Mesenchymal stem cell (in vitro differentiated cells and primary cell): ENCODE measurements at regions not wholly inside any gene's neighbourhood (a gene's known extent, or its start where the extent isn't known, plus 50 kb on each side); places are given as distances from the start of the nearest gene placed in this dataset.

ENCODE experiments used
- DNase-seq: peaks from one replicate; pipeline ENCODE4 v3.0.0-alpha.2; 2013
- H2AFZ ChIP-seq: one replicate; pipeline ENCODE4 v1.6.1; 2013; ENCODE audit warnings: low read depth, mild to moderate bottlenecking, control low read depth, inconsistent platforms, low read length, moderate library complexity
- H2AK5ac ChIP-seq: 2 replicates; pipeline ENCODE4 v1.6.1; 2013; ENCODE audit warnings: low read length, moderate library complexity, mild to moderate bottlenecking, inconsistent platforms; ENCODE audit not compliant: severe bottlenecking
- H2BK120ac ChIP-seq: one replicate; pipeline ENCODE4 v1.6.1; 2013; ENCODE audit warnings: low read depth, mild to moderate bottlenecking, inconsistent platforms, low read length, moderate library complexity
- H2BK12ac ChIP-seq, 2 experiments: one replicate each; pipeline ENCODE4 v1.6.1; 2013; ENCODE audit warnings: inconsistent platforms in 2 of 2, low read length in 2 of 2, mild to moderate bottlenecking in 2 of 2, moderate library complexity in 2 of 2, control low read depth in 1 of 2
- H2BK15ac ChIP-seq: one replicate; pipeline ENCODE4 v1.6.1; 2013; ENCODE audit warnings: mild to moderate bottlenecking, low read depth, inconsistent platforms; ENCODE audit not compliant: poor library complexity, severe bottlenecking
- H2BK5ac ChIP-seq: 2 replicates; pipeline ENCODE4 v1.6.1; 2013; ENCODE audit warnings: low read depth, mild to moderate bottlenecking, low read length, control low read depth, inconsistent platforms; ENCODE audit not compliant: poor library complexity, severe bottlenecking
- H3K14ac ChIP-seq, 2 experiments: one replicate each; pipeline ENCODE4 v1.6.1; 2013; ENCODE audit warnings: inconsistent platforms in 2 of 2, low read length in 2 of 2, control low read depth in 1 of 2, mild to moderate bottlenecking in 1 of 2, moderate library complexity in 1 of 2
- H3K18ac ChIP-seq, 2 experiments: one replicate each; pipeline ENCODE4 v1.6.1; 2013; ENCODE audit warnings: inconsistent platforms in 2 of 2, low read length in 2 of 2, control low read depth in 1 of 2, low read depth in 1 of 2, mild to moderate bottlenecking in 1 of 2
- H3K23ac ChIP-seq, 2 experiments: one replicate each; pipeline ENCODE4 v1.6.1; 2013; ENCODE audit warnings: inconsistent platforms in 2 of 2, low read length in 2 of 2, mild to moderate bottlenecking in 2 of 2, moderate library complexity in 2 of 2, control low read depth in 1 of 2
- H3K27ac ChIP-seq: 2 replicates; pipeline ENCODE4 v1.5.1; 2013; ENCODE audit warnings: mild to moderate bottlenecking, moderate library complexity, low read length, control low read depth, inconsistent platforms; ENCODE audit not compliant: poor library complexity, severe bottlenecking
- H3K27me3 ChIP-seq, 2 experiments: 2 replicates each; pipeline versions ENCODE4 v1.6.1 to v1.7.0; 2013; ENCODE audit warnings: low read length in 2 of 2, mild to moderate bottlenecking in 2 of 2, moderate library complexity in 2 of 2, control low read depth in 1 of 2, inconsistent platforms in 1 of 2; ENCODE audit not compliant: control insufficient read depth in 1 of 2, insufficient read depth in 1 of 2
- H3K36me3 ChIP-seq, 2 experiments: 2 replicates each; pipeline versions ENCODE4 v1.6.1 to v1.7.0; 2013; ENCODE audit warnings: low read length in 2 of 2, control low read depth in 1 of 2, inconsistent platforms in 1 of 2, low read depth in 1 of 2, mild to moderate bottlenecking in 1 of 2; ENCODE audit not compliant: insufficient read depth in 2 of 2, control insufficient read depth in 1 of 2
- H3K4ac ChIP-seq, 2 experiments: one replicate each; pipeline ENCODE4 v1.6.1; 2013; ENCODE audit warnings: inconsistent platforms in 2 of 2, low read length in 2 of 2, mild to moderate bottlenecking in 2 of 2, moderate library complexity in 2 of 2, control low read depth in 1 of 2, low read depth in 1 of 2
- H3K4me1 ChIP-seq: 2 replicates; pipeline ENCODE4 v1.6.1; 2013; ENCODE audit warnings: low read depth, low read length, control low read depth; ENCODE audit not compliant: control insufficient read depth, insufficient read depth
- H3K4me2 ChIP-seq: 2 replicates; pipeline ENCODE4 v1.6.1; 2013; ENCODE audit warnings: low read length, mild to moderate bottlenecking, inconsistent platforms; ENCODE audit not compliant: poor library complexity, severe bottlenecking
- H3K4me3 ChIP-seq, 2 experiments: 2 replicates each; pipeline versions ENCODE4 v1.5.1 to v1.7.0; 2013; ENCODE audit warnings: low read length in 2 of 2, mild to moderate bottlenecking in 2 of 2, control low read depth in 1 of 2, low read depth in 1 of 2; ENCODE audit not compliant: insufficient read depth in 1 of 2
- H3K79me1 ChIP-seq: replicated peaks from 2 replicates; pipeline ENCODE4 v1.6.1; 2013; ENCODE audit warnings: mild to moderate bottlenecking, control low read depth, low read length, inconsistent platforms; ENCODE audit not compliant: poor library complexity, severe bottlenecking
- H3K9ac ChIP-seq: 2 replicates; pipeline ENCODE4 v1.7.0; 2013; ENCODE audit warnings: mild to moderate bottlenecking, low read length, moderate library complexity
- H3K9me3 ChIP-seq: 2 replicates; pipeline ENCODE4 v1.7.0; 2013; ENCODE audit warnings: mild to moderate bottlenecking, low read length; ENCODE audit not compliant: control insufficient read depth
- H4K8ac ChIP-seq: one replicate; pipeline ENCODE4 v1.6.1; 2013; ENCODE audit warnings: inconsistent platforms, mild to moderate bottlenecking, low read length, moderate library complexity
- H4K91ac ChIP-seq: one replicate; pipeline ENCODE4 v1.6.1; 2013; ENCODE audit warnings: mild to moderate bottlenecking, low read length, inconsistent platforms
- WGBS: methylation state at CpG from one replicate; pipeline ENCODE4 v1.1.7; 2013; ENCODE audit warnings: mixed read lengths; 5-methylcytosine and 5-hydroxymethylcytosine counted together

- Histone ChIP-seq H3K27ac (no peak overlapping the region), H3K23ac (no peak overlapping the region), H2BK5ac (no peak overlapping the region), H3K9ac (no peak overlapping the region), H3K4ac (no peak overlapping the region), H3K14ac (no peak overlapping the region), H4K8ac (no peak overlapping the region), H2BK120ac (no peak overlapping the region), H3K4me3 (no peak overlapping the region), H3K18ac (no peak overlapping the region), H3K9me3 (peaks cover 19% of the 10 kb centered on the region), H3K4me2 (no peak overlapping the region), H4K91ac (no peak overlapping the region), H2BK12ac (no peak overlapping the region), H3K4me1 (no peaks in the 10 kb centered on the region), H3K79me1 (no peaks in the 10 kb centered on the region), H3K36me3 (no peaks in the 10 kb centered on the region), H2BK15ac (no peak overlapping the region), H3K27me3 (no peaks in the 10 kb centered on the region), H2AK5ac (no peak overlapping the region), H2AFZ (no peak overlapping the region)
- WGBS: 89% methylated on average over 1 of the region's 3 CpGs
- no peak for DNase-seq
Observed at GRCh38 chr10:3361640-3362039, 189.1 kb upstream of the PITRM1 start.

- H3K9me3 ChIP-seq: peaks cover 22% of the 10 kb centered on the region
- WGBS: no CpG with 5 or more reads among the region's 4 CpGs
- no peak overlapping the region for H3K23ac ChIP-seq
Observed at GRCh38 chr10:3357737-3358136, 185.2 kb upstream of the PITRM1 start.

GRCh38 chr10:3355536-3355935 is 183.0 kb upstream of the PITRM1 start:
- H3K4me3 ChIP-seq: no peak overlapping the region
- H3K36me3 ChIP-seq: no peaks in the 10 kb centered on the region
- H3K4me1 ChIP-seq: no peaks in the 10 kb centered on the region
- no peak overlapping the region for H3K18ac ChIP-seq
- H2BK120ac ChIP-seq: no peak overlapping the region
- H3K4me2 ChIP-seq: no peak overlapping the region
- H3K9ac ChIP-seq: no peak overlapping the region
- no peak overlapping the region for H2BK15ac ChIP-seq
- DNase-seq: no peak
- H2AK5ac ChIP-seq: no peak overlapping the region
- no peak overlapping the region for H2BK5ac ChIP-seq
- no peak overlapping the region for H3K14ac ChIP-seq
- H3K4ac ChIP-seq: no peak overlapping the region
- H4K8ac ChIP-seq: no peak overlapping the region
- H3K23ac ChIP-seq: no peak overlapping the region
- H3K9me3 ChIP-seq: peaks cover 10% of the 10 kb centered on the region
- peaks cover 0 to 10% of the 10 kb centered on the region in 2 experiments for H3K27me3 ChIP-seq
- H2BK12ac ChIP-seq: no peak overlapping the region
- H3K27ac ChIP-seq: no peak overlapping the region
- 95% methylated on average over 9 of the region's 9 CpGs for WGBS
- no peak overlapping the region for H2AFZ ChIP-seq
- no peaks in the 10 kb centered on the region for H3K79me1 ChIP-seq
- no peak overlapping the region for H4K91ac ChIP-seq

More at GRCh38 chr10:3357737-3358136, 185.2 kb upstream of the PITRM1 start:
- no peak for DNase-seq
- H3K27me3 ChIP-seq: no peaks in the 10 kb centered on the region
- no peak overlapping the region for H4K8ac ChIP-seq
- H3K27ac ChIP-seq: no peak overlapping the region
- H2BK120ac ChIP-seq: no peak overlapping the region
- H3K4me2 ChIP-seq: no peak overlapping the region
- H3K4ac ChIP-seq: no peak overlapping the region
- no peak overlapping the region for H2BK15ac ChIP-seq
- H3K9ac ChIP-seq: no peak overlapping the region
- no peaks in the 10 kb centered on the region for H3K79me1 ChIP-seq
- H3K4me3 ChIP-seq: no peak overlapping the region
- H2AK5ac ChIP-seq: no peak overlapping the region
- H3K36me3 ChIP-seq: no peaks in the 10 kb centered on the region
- no peak overlapping the region for H3K18ac ChIP-seq
- H4K91ac ChIP-seq: no peak overlapping the region
- H2BK12ac ChIP-seq: no peak overlapping the region
- H2BK5ac ChIP-seq: no peak overlapping the region
- no peak overlapping the region for H3K14ac ChIP-seq
- no peak overlapping the region for H2AFZ ChIP-seq
- no peaks in the 10 kb centered on the region for H3K4me1 ChIP-seq

- Histone ChIP-seq H2AFZ (no peak overlapping the region), H3K27ac (no peak overlapping the region)
- WGBS: 97% methylated on average over 3 of the region's 3 CpGs
Observed at GRCh38 chr10:3354174-3354900, 181.8 kb upstream of the PITRM1 start.

More at GRCh38 chr10:3354174-3354900, 181.8 kb upstream of the PITRM1 start:
- no peak overlapping the region for H2BK12ac ChIP-seq
- H2AK5ac ChIP-seq: no peak overlapping the region
- no peaks in the 10 kb centered on the region for H3K79me1 ChIP-seq
- no peak overlapping the region for H3K23ac ChIP-seq
- DNase-seq: peak; percentile 41
- no peak overlapping the region for H4K91ac ChIP-seq
- no peak overlapping the region for H4K8ac ChIP-seq
- peak overlapping the region in 1 of 2 experiments; percentile 16 for H3K18ac ChIP-seq
- peaks cover 0 to 18% of the 10 kb centered on the region in 2 experiments for H3K27me3 ChIP-seq
- H3K4me1 ChIP-seq: no peaks in the 10 kb centered on the region
- no peak overlapping the region for H3K4ac ChIP-seq
- no peak overlapping the region for H3K4me3 ChIP-seq
- no peak overlapping the region for H3K4me2 ChIP-seq
- H3K9ac ChIP-seq: no peak overlapping the region
- H3K36me3 ChIP-seq: no peaks in the 10 kb centered on the region
- H3K9me3 ChIP-seq: peaks cover 5% of the 10 kb centered on the region
- no peak overlapping the region for H2BK15ac ChIP-seq
- H2BK120ac ChIP-seq: no peak overlapping the region
- no peak overlapping the region for H2BK5ac ChIP-seq
- no peak overlapping the region for H3K14ac ChIP-seq
